Memory B cell (primary cell): ENCODE measurements at regions not wholly inside any gene's neighbourhood (a gene's known extent, or its start where the extent isn't known, plus 50 kb on each side); places are given as distances from the start of the nearest gene placed in this dataset.

ENCODE experiments used
- ATAC-seq: fragments of 150-1000 bp; cut with Tn5 transposase; 2 replicates; pipeline ENCODE4 v1.10.0; 2021; ENCODE audit warnings: low read depth, mild to moderate bottlenecking, moderate library complexity
- DNase-seq, 2 donors: peaks; one replicate each; pipeline ENCODE4 v3.0.0; 2022; ENCODE audit warnings: low spot score in 2 of 2
- H3K27ac Mint-ChIP-seq: one replicate; pipeline ENCODE4 v1.8.0; 2022; ENCODE audit warnings: mild to moderate bottlenecking, moderate library complexity, mixed read lengths
- H3K27me3 Mint-ChIP-seq: one replicate; pipeline ENCODE4 v1.8.0; 2022; ENCODE audit warnings: mixed read lengths
- H3K36me3 Mint-ChIP-seq: one replicate; pipeline ENCODE4 v1.8.0; 2022; ENCODE audit warnings: mild to moderate bottlenecking, mixed read lengths
- H3K4me1 Mint-ChIP-seq: one replicate; pipeline ENCODE4 v1.8.0; 2022; ENCODE audit warnings: mixed read lengths
- H3K4me3 Mint-ChIP-seq: one replicate; pipeline ENCODE4 v1.8.0; 2022; ENCODE audit warnings: mild to moderate bottlenecking, moderate library complexity, mixed read lengths
- H3K9me3 Mint-ChIP-seq: one replicate; pipeline ENCODE4 v1.8.0; 2022; ENCODE audit warnings: mixed read lengths

DNA sequence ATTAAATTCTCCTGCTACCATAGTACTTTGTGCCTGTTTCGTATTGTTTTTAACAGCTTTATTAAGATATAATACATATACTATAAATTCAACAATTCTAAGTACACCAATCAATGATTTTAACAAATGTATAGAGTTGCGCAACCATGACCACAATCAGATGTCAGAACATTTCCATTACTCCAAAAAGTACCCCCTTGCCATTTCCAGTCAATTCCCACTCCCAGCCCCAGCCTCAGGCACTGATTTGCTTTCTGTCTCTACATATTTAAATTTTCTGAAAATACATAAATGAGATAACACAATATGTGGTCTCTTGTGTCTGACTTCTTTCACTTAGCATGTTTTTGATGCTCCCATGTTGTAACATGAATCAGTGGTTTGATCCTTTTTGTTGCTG, 193.9 kb downstream of the FIGN start:
- H3K9me3 Mint-ChIP-seq = peaks cover 3% of the 10 kb centered on the region
- no peak for DNase-seq
- H3K27me3 Mint-ChIP-seq = no peaks in the 10 kb centered on the region
- H3K27ac Mint-ChIP-seq = no peak overlapping the region
- no peak overlapping the region for H3K4me3 Mint-ChIP-seq
- H3K4me1 Mint-ChIP-seq = no peaks in the 10 kb centered on the region
- no peaks in the 10 kb centered on the region for H3K36me3 Mint-ChIP-seq
- ATAC-seq = no peak

GRCh38 chr2:163541495-163541894, 194.3 kb downstream of the FIGN start:
- DNase-seq (no peak), ATAC-seq (no peak)
- Mint-ChIP-seq H3K27ac (no peak overlapping the region), H3K4me1 (no peaks in the 10 kb centered on the region), H3K36me3 (no peaks in the 10 kb centered on the region), H3K4me3 (no peak overlapping the region), H3K9me3 (peaks cover 3% of the 10 kb centered on the region), H3K27me3 (no peaks in the 10 kb centered on the region)

GRCh38 chr2:163528640-163529217, 207.1 kb downstream of the FIGN start:
- no peaks in the 10 kb centered on the region for H3K4me1 Mint-ChIP-seq
- H3K27ac Mint-ChIP-seq = no peak overlapping the region
- ATAC-seq (no peak), DNase-seq (no peak)
- no peak overlapping the region for H3K4me3 Mint-ChIP-seq
- H3K9me3 Mint-ChIP-seq = peaks cover 4% of the 10 kb centered on the region
- no peaks in the 10 kb centered on the region for H3K27me3 Mint-ChIP-seq
- peaks cover 2% of the 10 kb centered on the region for H3K36me3 Mint-ChIP-seq

DNA sequence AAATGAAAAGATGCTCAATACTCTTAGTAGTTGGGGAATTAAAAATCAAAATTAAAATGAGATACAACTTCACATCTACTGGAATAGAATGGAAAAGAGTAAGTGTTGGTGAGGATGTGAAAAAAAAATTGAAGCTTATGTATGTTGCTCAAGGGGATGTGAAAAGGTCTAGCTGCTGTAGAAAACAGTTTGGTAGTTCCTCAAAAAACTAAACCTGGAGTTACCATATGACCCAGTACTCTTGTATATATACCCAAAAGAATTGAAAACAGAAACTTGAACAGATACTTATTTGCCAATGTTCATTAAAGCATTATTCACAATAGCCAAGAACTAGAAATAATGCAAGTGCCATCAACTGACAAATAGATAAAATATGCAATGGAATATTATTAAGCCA, 208.4 kb downstream of the FIGN start:
- Mint-ChIP-seq H3K27me3 (no peaks in the 10 kb centered on the region), H3K4me3 (no peak overlapping the region), H3K4me1 (no peaks in the 10 kb centered on the region), H3K9me3 (peaks cover 5% of the 10 kb centered on the region), H3K36me3 (peaks cover 2% of the 10 kb centered on the region), H3K27ac (no peak overlapping the region)
- ATAC-seq (no peak), DNase-seq (no peak)

GRCh38 chr2:163518762-163519161, 217.0 kb downstream of the FIGN start:
- H3K27ac Mint-ChIP-seq = no peak overlapping the region
- H3K36me3 Mint-ChIP-seq = no peaks in the 10 kb centered on the region
- peaks cover 4% of the 10 kb centered on the region for H3K9me3 Mint-ChIP-seq
- ATAC-seq (no peak), DNase-seq (no peak)
- no peaks in the 10 kb centered on the region for H3K4me1 Mint-ChIP-seq
- no peak overlapping the region for H3K4me3 Mint-ChIP-seq
- no peaks in the 10 kb centered on the region for H3K27me3 Mint-ChIP-seq

DNA sequence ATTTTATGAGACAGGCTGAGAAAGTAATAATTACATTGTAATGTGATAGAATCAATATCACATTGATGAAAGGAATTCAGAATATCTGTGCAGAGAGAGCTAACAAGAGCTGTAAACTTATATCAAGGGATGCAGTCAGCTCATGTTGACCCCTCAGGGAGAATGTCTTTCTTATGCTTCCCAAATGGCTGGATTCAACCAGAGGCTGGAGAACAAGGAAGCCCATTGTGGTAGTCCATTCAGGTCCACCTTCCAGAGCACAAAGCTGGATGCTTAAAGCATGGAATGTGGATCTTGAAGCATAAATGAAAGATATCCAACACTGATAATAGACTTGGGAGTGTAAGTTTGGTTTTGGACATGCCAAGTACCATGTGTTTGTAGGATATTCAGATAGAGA, 220.0 kb downstream of the FIGN start:
- H3K4me3 Mint-ChIP-seq = no peak overlapping the region
- ATAC-seq (no peak), DNase-seq (no peak)
- no peaks in the 10 kb centered on the region for H3K36me3 Mint-ChIP-seq
- no peaks in the 10 kb centered on the region for H3K27me3 Mint-ChIP-seq
- peaks cover 9% of the 10 kb centered on the region for H3K9me3 Mint-ChIP-seq
- H3K4me1 Mint-ChIP-seq = no peaks in the 10 kb centered on the region
- no peak overlapping the region for H3K27ac Mint-ChIP-seq

DNA sequence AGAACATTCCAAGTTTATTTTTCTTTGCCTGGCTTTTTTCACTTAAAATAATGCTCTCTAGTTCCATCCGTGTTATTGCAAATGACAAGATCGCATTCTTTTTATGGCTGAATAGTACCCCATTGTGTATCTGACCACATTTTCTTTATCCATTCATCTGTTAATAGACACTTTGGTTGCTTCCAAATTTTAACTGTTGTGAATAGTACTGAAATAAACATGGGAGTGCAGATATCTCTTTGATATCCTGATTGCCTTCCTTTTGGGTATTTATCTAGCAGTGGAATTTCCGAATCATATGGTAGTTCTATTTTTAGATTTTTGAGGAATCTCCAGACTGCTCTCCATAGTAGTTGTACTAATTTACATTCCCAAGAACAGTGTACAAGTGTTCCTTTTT, 230.5 kb downstream of the FIGN start:
- DNase-seq (no peak), ATAC-seq (no peak)
- no peak overlapping the region for H3K4me3 Mint-ChIP-seq
- no peak overlapping the region for H3K27ac Mint-ChIP-seq
- H3K36me3 Mint-ChIP-seq = no peaks in the 10 kb centered on the region
- H3K4me1 Mint-ChIP-seq = no peaks in the 10 kb centered on the region
- H3K9me3 Mint-ChIP-seq = peaks cover 8% of the 10 kb centered on the region
- H3K27me3 Mint-ChIP-seq = no peaks in the 10 kb centered on the region

DNA sequence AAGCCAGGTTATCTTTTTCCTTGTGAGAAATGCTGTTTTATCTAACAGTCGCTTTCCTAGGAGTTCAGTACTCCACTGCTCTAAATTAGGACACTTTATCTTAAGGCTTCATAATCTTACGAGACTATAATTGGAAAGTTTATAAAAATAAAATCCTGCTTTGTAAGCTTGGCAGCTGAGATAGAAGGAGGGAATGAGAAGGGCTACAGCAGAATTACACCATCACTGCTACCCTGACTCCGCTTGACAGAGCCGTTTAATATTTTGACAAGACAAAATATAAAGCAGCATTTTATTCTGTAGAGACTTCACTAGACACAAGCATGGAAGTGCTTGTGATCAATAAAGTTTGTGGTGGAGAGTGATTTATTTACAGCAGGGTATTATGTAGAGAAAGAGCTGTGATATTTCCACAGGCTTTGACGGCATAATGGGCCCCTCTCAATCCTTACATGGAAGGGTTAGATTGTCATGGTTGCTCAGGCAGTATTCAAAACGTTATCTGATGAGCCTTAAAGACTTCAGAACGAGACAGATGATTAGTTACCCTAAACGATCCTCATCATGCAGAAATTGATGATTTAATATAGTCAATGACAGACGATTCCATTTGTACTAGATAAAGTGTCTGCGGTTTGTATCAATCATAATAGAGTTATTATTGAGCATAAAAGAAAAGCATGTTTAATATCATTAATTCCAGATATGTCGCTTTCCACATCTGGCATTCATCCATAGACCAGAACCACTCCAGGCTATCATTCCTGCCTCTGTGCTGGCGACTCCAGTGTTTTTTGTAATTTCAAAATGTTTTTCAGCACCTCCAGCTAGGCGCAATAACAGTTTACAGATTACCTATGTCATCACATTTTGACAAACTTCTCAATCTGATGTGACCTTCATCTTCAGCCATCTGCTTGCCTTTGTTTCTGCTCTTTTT, 242.2 kb downstream of the FIGN start:
- H3K27ac Mint-ChIP-seq = no peak overlapping the region
- H3K36me3 Mint-ChIP-seq = no peaks in the 10 kb centered on the region
- DNase-seq (no peak), ATAC-seq (no peak)
- peaks cover 1% of the 10 kb centered on the region for H3K9me3 Mint-ChIP-seq
- no peaks in the 10 kb centered on the region for H3K27me3 Mint-ChIP-seq
- H3K4me3 Mint-ChIP-seq = no peak overlapping the region
- no peaks in the 10 kb centered on the region for H3K4me1 Mint-ChIP-seq

GRCh38 chr2:163491850-163492249, 244.0 kb downstream of the FIGN start:
- Mint-ChIP-seq H3K36me3 (no peaks in the 10 kb centered on the region), H3K9me3 (no peaks in the 10 kb centered on the region), H3K27ac (no peak overlapping the region), H3K4me3 (no peak overlapping the region), H3K27me3 (no peaks in the 10 kb centered on the region), H3K4me1 (no peaks in the 10 kb centered on the region)
- DNase-seq (no peak), ATAC-seq (no peak)

- H3K27ac Mint-ChIP-seq = no peak overlapping the region
- no peaks in the 10 kb centered on the region for H3K9me3 Mint-ChIP-seq
- no peak for ATAC-seq
- no peaks in the 10 kb centered on the region for H3K4me1 Mint-ChIP-seq
- no peaks in the 10 kb centered on the region for H3K36me3 Mint-ChIP-seq
- DNase-seq = no peak
- H3K27me3 Mint-ChIP-seq = no peaks in the 10 kb centered on the region
- no peak overlapping the region for H3K4me3 Mint-ChIP-seq
These were observed 245.5 kb downstream of the FIGN start for GRCh38 chr2:163490281-163490680.

- ATAC-seq (no peak), DNase-seq (no peak)
- H3K4me1 Mint-ChIP-seq = no peaks in the 10 kb centered on the region
- no peaks in the 10 kb centered on the region for H3K27me3 Mint-ChIP-seq
- H3K36me3 Mint-ChIP-seq = no peaks in the 10 kb centered on the region
- no peaks in the 10 kb centered on the region for H3K9me3 Mint-ChIP-seq
- H3K27ac Mint-ChIP-seq = no peak overlapping the region
- no peak overlapping the region for H3K4me3 Mint-ChIP-seq
These were observed 254.3 kb downstream of the FIGN start for GRCh38 chr2:163481515-163481914.

DNA sequence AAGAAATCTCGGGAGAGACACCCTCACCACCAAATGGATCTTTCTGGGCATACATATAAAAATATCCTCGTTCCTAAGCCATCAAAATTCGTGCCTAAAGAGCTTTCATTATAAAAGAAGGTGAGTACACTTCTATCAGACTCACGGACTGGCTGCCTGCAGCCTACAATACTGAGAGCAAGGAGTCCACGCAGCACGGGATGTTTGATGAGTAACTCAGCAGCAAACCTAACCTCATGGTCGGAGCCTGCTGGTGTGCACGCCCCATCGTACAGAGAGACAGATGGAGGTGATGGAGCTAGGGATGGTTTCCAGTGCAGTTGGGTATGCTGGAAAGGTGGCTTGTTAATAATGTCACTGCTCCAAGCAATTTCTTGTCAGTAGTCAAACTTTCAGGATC, 256.2 kb downstream of the FIGN start:
- ATAC-seq (no peak), DNase-seq (no peak)
- H3K4me3 Mint-ChIP-seq = no peak overlapping the region
- no peak overlapping the region for H3K27ac Mint-ChIP-seq
- no peaks in the 10 kb centered on the region for H3K4me1 Mint-ChIP-seq
- no peaks in the 10 kb centered on the region for H3K36me3 Mint-ChIP-seq
- H3K27me3 Mint-ChIP-seq = no peaks in the 10 kb centered on the region
- no peaks in the 10 kb centered on the region for H3K9me3 Mint-ChIP-seq

GRCh38 chr2:163475815-163476214, 260.0 kb downstream of the FIGN start:
- Mint-ChIP-seq H3K36me3 (no peaks in the 10 kb centered on the region), H3K4me3 (no peak overlapping the region), H3K4me1 (no peaks in the 10 kb centered on the region), H3K27ac (no peak overlapping the region), H3K27me3 (no peaks in the 10 kb centered on the region), H3K9me3 (peaks cover 3% of the 10 kb centered on the region)
- ATAC-seq = no peak
- DNase-seq = no peak

DNA sequence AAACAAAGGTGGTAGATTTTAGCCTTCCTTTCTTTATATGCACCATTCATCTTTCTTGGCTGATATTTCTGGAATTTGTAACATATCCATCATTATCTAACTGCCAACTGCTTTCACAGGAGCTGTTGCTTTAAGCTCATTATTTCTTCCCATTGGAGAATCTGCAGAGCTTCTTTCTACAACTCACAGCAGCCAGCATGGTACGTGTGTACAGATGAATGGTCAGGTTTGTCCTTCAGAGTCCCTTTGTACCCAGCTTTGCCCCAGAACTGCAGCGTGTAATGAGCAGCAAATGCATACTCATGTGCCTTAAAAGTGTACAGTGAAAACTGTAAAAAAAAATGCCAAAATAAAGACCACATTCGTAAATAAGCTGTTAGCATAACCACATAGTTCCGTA, 260.9 kb downstream of the FIGN start:
- H3K36me3 Mint-ChIP-seq = no peaks in the 10 kb centered on the region
- no peaks in the 10 kb centered on the region for H3K4me1 Mint-ChIP-seq
- H3K27me3 Mint-ChIP-seq = no peaks in the 10 kb centered on the region
- peaks cover 3% of the 10 kb centered on the region for H3K9me3 Mint-ChIP-seq
- DNase-seq = no peak
- no peak overlapping the region for H3K27ac Mint-ChIP-seq
- no peak overlapping the region for H3K4me3 Mint-ChIP-seq
- ATAC-seq = no peak

DNA sequence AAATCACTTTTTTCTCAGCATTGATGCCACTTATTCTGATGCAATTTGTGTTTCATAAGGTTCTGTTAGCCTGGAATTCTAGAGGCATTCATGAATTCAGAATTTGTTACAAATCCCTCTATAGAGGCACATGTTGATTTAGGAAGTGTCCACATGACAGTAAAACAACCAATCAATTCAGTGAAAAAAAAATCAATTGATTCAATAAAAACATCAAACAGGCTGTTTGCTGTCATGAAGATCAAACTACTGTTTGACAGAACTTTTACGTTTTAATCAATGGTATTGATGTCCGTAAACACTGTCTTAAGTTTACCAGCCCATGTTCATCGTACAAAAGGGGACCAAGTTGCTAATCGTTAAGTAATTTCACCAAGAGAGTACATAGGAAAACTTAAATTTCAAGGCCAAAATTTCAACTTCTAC, 261.5 kb downstream of the FIGN start:
- Mint-ChIP-seq H3K36me3 (no peaks in the 10 kb centered on the region), H3K27me3 (no peaks in the 10 kb centered on the region), H3K27ac (no peak overlapping the region), H3K4me3 (no peak overlapping the region), H3K9me3 (peaks cover 3% of the 10 kb centered on the region), H3K4me1 (no peaks in the 10 kb centered on the region)
- no peak for DNase-seq
- ATAC-seq = no peak
